K562 (cell line): ENCODE measurements at regions not wholly inside any gene's neighbourhood (a gene's known extent, or its start where the extent isn't known, plus 50 kb on each side); places are given as distances from the start of the nearest gene placed in this dataset.

Source experiments
- ATAC-seq: fragments of 200-7000 bp; cut with Tn5 transposase; 3 replicates; pipeline ENCODE4 v1.9.1; 2020; ENCODE audit warnings: moderate library complexity
- BruUV-seq: library from RNA; stranded (reverse); fragments of 400-500 nt; replicated peaks from 2 replicates; lab custom pipeline; 2021; lab: Mats Ljungman, UMichigan
- CTCF ChIA-PET: fragments of 300-600 bp; formaldehyde crosslinking; extraction: SDS; loops from one replicate; lab custom pipeline; 2021; ENCODE audit warnings: low intra/inter-chr PET ratio; lab: Yijun Ruan, JAX
- POLR2A ChIA-PET: fragments of 300-600, 350-650 bp; sonication (Branson Sonifier 250); formaldehyde crosslinking; extraction: SDS; loops from one replicate; lab custom pipeline; 2021; ENCODE audit warnings: antibody characterized with exemption, inconsistent platforms; lab: Yijun Ruan, JAX
- DNase-seq, 4 experiments: peaks; one replicate each; pipeline versions ENCODE4 v3.0.0 to v3.0.0-alpha.2; 2011 to 2018; ENCODE audit warnings: low spot score in 3 of 4, mixed read lengths in 3 of 4; ENCODE audit errors: extremely low read depth in 1 of 4
- FAIRE-seq: peaks from 2 replicates; lab custom pipeline; 2011; peaks lifted over from hg19 to GRCh38; lab: Jason Lieb, UNC
- H2AFZ ChIP-seq: 2 replicates; pipeline ENCODE4 v1.6.0; 2011; ENCODE audit warnings: low read depth, low read length, control low read depth, inconsistent platforms
- H3K27ac ChIP-seq: fragments of 200-600 bp; 3 replicates; pipeline ENCODE4 v1.8.0; 2011; ENCODE audit warnings: low read depth, mild to moderate bottlenecking, control low read depth, inconsistent platforms, low read length, moderate library complexity, mixed read lengths; ENCODE audit errors: extremely low read depth
- H3K27me3 ChIP-seq, 2 experiments: fragments of 300-600 bp in 1 of 2; 2 replicates in 1 of 2; 3 replicates in 1 of 2; pipeline versions ENCODE4 v1.6.0 to v1.8.0; 2011; ENCODE audit warnings: inconsistent platforms in 2 of 2, low read length in 2 of 2, mild to moderate bottlenecking in 1 of 2, mixed read lengths in 1 of 2, moderate library complexity in 1 of 2; ENCODE audit not compliant: control insufficient read depth in 2 of 2, insufficient read depth in 2 of 2
- H3K36me3 ChIP-seq: fragments of 300-600 bp; 3 replicates; pipeline ENCODE4 v1.8.0; 2011; ENCODE audit warnings: mild to moderate bottlenecking, low read length, inconsistent platforms; ENCODE audit not compliant: control insufficient read depth, insufficient read depth
- H3K4me1 ChIP-seq, 2 experiments: fragments of 200-600 bp in 1 of 2; replicated peaks in 1 of 2; 2 replicates in 1 of 2; 3 replicates in 1 of 2; pipeline versions ENCODE4 v1.5.1 to v1.8.0; 2011; ENCODE audit warnings: inconsistent platforms in 2 of 2, low read length in 2 of 2, mild to moderate bottlenecking in 1 of 2, mixed read lengths in 1 of 2, moderate library complexity in 1 of 2; ENCODE audit not compliant: control insufficient read depth in 2 of 2, insufficient read depth in 2 of 2
- H3K4me2 ChIP-seq: 2 replicates; pipeline ENCODE4 v1.6.1; 2011; ENCODE audit warnings: low read length, control low read depth, inconsistent platforms, mixed read lengths; ENCODE audit not compliant: insufficient read depth
- H3K4me3 ChIP-seq: fragments of 200-600 bp; sonication (generic), shearing (Covaris generic); 2 replicates; pipeline ENCODE4 v1.5.1; 2016; ENCODE audit warnings: control low read depth, inconsistent platforms
- H3K79me2 ChIP-seq: fragments of 200-600 bp; 3 replicates; pipeline ENCODE4 v1.8.0; 2011; ENCODE audit warnings: low read length, inconsistent platforms; ENCODE audit not compliant: control insufficient read depth, insufficient read depth
- H3K9ac ChIP-seq, 2 experiments: 2 replicates each; pipeline versions ENCODE4 v1.6.0 to v1.6.1; 2011; ENCODE audit warnings: low read depth in 2 of 2, low read length in 2 of 2, control low read depth in 1 of 2, inconsistent platforms in 1 of 2, mild to moderate bottlenecking in 1 of 2, mixed read lengths in 1 of 2; ENCODE audit not compliant: insufficient read depth in 1 of 2
- H3K9me1 ChIP-seq: one replicate; pipeline ENCODE4 v1.6.0; 2011; ENCODE audit warnings: inconsistent platforms, mild to moderate bottlenecking, low read length, moderate library complexity; ENCODE audit not compliant: control insufficient read depth, insufficient read depth
- H3K9me3 ChIP-seq: replicated peaks from 2 replicates; pipeline ENCODE4 v1.5.1; 2011; ENCODE audit warnings: low read depth, low read length, inconsistent platforms; ENCODE audit not compliant: control insufficient read depth, insufficient read depth
- H4K20me1 ChIP-seq: replicated peaks from 2 replicates; pipeline ENCODE4 v1.6.1; 2011; ENCODE audit warnings: low read length, inconsistent platforms, mixed read lengths; ENCODE audit not compliant: control insufficient read depth, insufficient read depth
- BDP1 ChIP-seq: IDR thresholded peaks from 3 replicates; pipeline ENCODE4 v1.6.1; 2011; ENCODE audit not compliant: insufficient read length, insufficient read depth
- CBFB ChIP-seq: sonication (generic); formaldehyde crosslinking; IDR thresholded peaks from 2 replicates; pipeline ENCODE4 v1.4.0; 2020; ENCODE audit warnings: mild to moderate bottlenecking, missing genetic modification reagents
- GATAD2B ChIP-seq: fragments of 450-650 bp; IDR thresholded peaks from 2 replicates; pipeline ENCODE4 v1.6.1; 2017; ENCODE audit warnings: mild to moderate bottlenecking, borderline replicate concordance
- GTF2F1 ChIP-seq: IDR thresholded peaks from 2 replicates; pipeline ENCODE4 v1.6.1; 2011; ENCODE audit warnings: low read depth, low read length, improper control_type of control experiment
- LEF1 ChIP-seq: fragments of 450-650 bp; IDR thresholded peaks from 2 replicates; pipeline ENCODE4 v1.6.1; 2016; ENCODE audit warnings: mild to moderate bottlenecking
- PML ChIP-seq: IDR thresholded peaks from 2 replicates; pipeline ENCODE4 v1.6.1; 2012; ENCODE audit warnings: low read length, inconsistent platforms
- TAF1 ChIP-seq: IDR thresholded peaks from 2 replicates; pipeline ENCODE4 v1.6.1; 2011; ENCODE audit warnings: mild to moderate bottlenecking, low read length, moderate library complexity; ENCODE audit not compliant: insufficient read depth, control insufficient read depth, severe bottlenecking; ENCODE audit errors: extremely low read depth
- THRAP3 ChIP-seq: fragments of 450-650 bp; IDR thresholded peaks from 2 replicates; pipeline ENCODE4 v1.6.1; 2016; ENCODE audit warnings: mild to moderate bottlenecking, inconsistent platforms, borderline replicate concordance
- ZBED1 ChIP-seq: IDR thresholded peaks from 2 replicates; pipeline ENCODE4 v1.6.1; 2014
- ZBTB7A ChIP-seq: IDR thresholded peaks from 2 replicates; pipeline ENCODE4 v1.6.1; 2011; ENCODE audit warnings: low read depth, mild to moderate bottlenecking, low read length, moderate library complexity, borderline replicate concordance; ENCODE audit not compliant: control insufficient read depth
- ZNF140 ChIP-seq: fragments of 250-450 bp; sonication (Bioruptor Pico); IDR thresholded peaks from 2 replicates; pipeline ENCODE4 v1.8.0; 2021; ENCODE audit warnings: moderate library complexity, mild to moderate bottlenecking, inconsistent platforms
- ZNF146 ChIP-seq: IDR thresholded peaks from one replicate; pipeline ENCODE4 v1.6.1; 2018; ENCODE audit warnings: missing compliant biosample characterization; ENCODE audit not compliant: unreplicated experiment
- ZNF764 ChIP-seq: fragments of 250-450 bp; sonication (Bioruptor Pico); IDR thresholded peaks from 2 replicates; pipeline ENCODE4 v1.4.0; 2020; ENCODE audit warnings: low read depth, mild to moderate bottlenecking, moderate library complexity
- WGBS: fragments of 100-300 bp; shearing (Covaris generic); methylation state at CpG from one replicate; pipeline ENCODE4 v1.1.6; 2016; ENCODE audit warnings: low coverage, mixed read lengths; ENCODE audit not compliant: insufficient coverage; ENCODE audit errors: missing lambda C conversion rate; 5-methylcytosine and 5-hydroxymethylcytosine counted together
- in situ Hi-C: fragments of 300-500 bp; cut with MboI; formaldehyde crosslinking; loops from 4 replicates; pipeline ENCODE4 v1.15.0; 2018; ENCODE audit warnings: inconsistent platforms, mixed read lengths
- intact Hi-C: fragments of 100-400 bp; cut with micrococcal nuclease; formaldehyde crosslinking; loops from 2 replicates; pipeline ENCODE4 v1.14.2; 2022
- TF ChIP-seq, protein P1 (sequence below), 2 experiments: fragments of 450-650 bp; conservative IDR thresholded peaks; 2 replicates each; pipeline ENCODE4 v1.6.1; 2017; ENCODE audit warnings: mild to moderate bottlenecking in 2 of 2, moderate library complexity in 2 of 2
- TF ChIP-seq, protein P2 (sequence below): sonication (generic); formaldehyde crosslinking; IDR thresholded peaks from 2 replicates; pipeline ENCODE4 v1.5.0; 2020; ENCODE audit warnings: missing genetic modification reagents
- TF ChIP-seq, protein P3 (sequence below): fragments of 250-450 bp; sonication (Bioruptor Pico); IDR thresholded peaks from 2 replicates; pipeline ENCODE4 v1.5.1; 2021; ENCODE audit warnings: mild to moderate bottlenecking
- TF ChIP-seq, protein P4 (sequence below): fragments of 250-450 bp; sonication (Bioruptor Pico); IDR thresholded peaks from 2 replicates; pipeline ENCODE4 v1.8.0; 2021; ENCODE audit warnings: moderate library complexity, mild to moderate bottlenecking, inconsistent platforms

DNA sequence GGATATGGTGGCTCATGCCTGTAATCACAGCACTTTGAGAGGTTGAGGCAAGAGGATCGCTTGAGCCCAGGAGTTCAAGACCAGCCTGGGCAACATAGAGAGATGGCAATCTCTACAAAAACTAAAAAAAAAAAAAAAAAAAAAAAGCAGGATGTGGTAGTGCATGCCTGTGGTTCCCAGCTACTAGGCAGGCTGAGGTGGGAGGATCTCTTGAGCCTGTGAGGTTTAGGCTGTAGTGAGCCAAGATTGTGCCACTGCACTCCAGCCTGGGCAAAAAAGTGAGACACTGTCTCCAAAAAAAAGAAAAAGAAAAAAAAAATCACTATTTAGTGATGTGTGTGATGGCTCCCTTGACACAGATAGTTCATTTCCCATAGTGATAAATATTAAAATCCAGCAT lies 365.0 kb upstream of the NBEA start:
- Histone ChIP-seq H3K4me2 (no peak overlapping the region), H3K27ac (no peak overlapping the region), H3K4me1 (no peaks in the 10 kb centered on the region), H3K9me1 (no peaks in the 10 kb centered on the region), H3K9me3 (no peaks in the 10 kb centered on the region), H3K79me2 (no peaks in the 10 kb centered on the region), H3K4me3 (no peak overlapping the region), H3K9ac (no peak overlapping the region), H3K36me3 (no peaks in the 10 kb centered on the region), H4K20me1 (no peaks in the 10 kb centered on the region), H2AFZ (no peak overlapping the region), H3K27me3 (no peaks in the 10 kb centered on the region)
- DNase-seq (no peak), ATAC-seq (no peak), FAIRE-seq (no peak)
- no TSS peak for BruUV-seq
- whole genome bisulfite sequencing, result no CpG with 5 or more reads among the region's 1 CpG
- ChIA-PET POLR2A (no interaction called here), CTCF (no interaction called here)
- in situ Hi-C loops, result no loop called here
- intact Hi-C loops, result no loop called here
- TF ChIP-seq, protein P1, sequence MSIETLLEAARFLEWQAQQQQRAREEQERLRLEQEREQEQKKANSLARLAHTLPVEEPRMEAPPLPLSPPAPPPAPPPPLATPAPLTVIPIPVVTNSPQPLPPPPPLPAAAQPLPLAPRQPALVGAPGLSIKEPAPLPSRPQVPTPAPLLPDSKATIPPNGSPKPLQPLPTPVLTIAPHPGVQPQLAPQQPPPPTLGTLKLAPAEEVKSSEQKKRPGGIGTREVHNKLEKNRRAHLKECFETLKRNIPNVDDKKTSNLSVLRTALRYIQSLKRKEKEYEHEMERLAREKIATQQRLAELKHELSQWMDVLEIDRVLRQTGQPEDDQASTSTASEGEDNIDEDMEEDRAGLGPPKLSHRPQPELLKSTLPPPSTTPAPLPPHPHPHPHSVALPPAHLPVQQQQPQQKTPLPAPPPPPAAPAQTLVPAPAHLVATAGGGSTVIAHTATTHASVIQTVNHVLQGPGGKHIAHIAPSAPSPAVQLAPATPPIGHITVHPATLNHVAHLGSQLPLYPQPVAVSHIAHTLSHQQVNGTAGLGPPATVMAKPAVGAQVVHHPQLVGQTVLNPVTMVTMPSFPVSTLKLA (conservative IDR thresholded peaks at IDR 0.05), result no peak
- TF ChIP-seq ZNF764 (CRISPR knock-in tag) (no peak), ZNF146 (CRISPR knock-in tag) (no peak), CBFB (no peak), PML (no peak), ZBTB7A (no peak), THRAP3 (no peak), LEF1 (no peak), GATAD2B (no peak), ZBED1 (no peak), BDP1 (no peak), ZNF140 (CRISPR knock-in tag) (no peak), TAF1 (no peak), GTF2F1 (no peak)
- TF ChIP-seq, protein P2, sequence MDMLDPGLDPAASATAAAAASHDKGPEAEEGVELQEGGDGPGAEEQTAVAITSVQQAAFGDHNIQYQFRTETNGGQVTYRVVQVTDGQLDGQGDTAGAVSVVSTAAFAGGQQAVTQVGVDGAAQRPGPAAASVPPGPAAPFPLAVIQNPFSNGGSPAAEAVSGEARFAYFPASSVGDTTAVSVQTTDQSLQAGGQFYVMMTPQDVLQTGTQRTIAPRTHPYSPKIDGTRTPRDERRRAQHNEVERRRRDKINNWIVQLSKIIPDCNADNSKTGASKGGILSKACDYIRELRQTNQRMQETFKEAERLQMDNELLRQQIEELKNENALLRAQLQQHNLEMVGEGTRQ, result no peak
- TF ChIP-seq, protein P3, sequence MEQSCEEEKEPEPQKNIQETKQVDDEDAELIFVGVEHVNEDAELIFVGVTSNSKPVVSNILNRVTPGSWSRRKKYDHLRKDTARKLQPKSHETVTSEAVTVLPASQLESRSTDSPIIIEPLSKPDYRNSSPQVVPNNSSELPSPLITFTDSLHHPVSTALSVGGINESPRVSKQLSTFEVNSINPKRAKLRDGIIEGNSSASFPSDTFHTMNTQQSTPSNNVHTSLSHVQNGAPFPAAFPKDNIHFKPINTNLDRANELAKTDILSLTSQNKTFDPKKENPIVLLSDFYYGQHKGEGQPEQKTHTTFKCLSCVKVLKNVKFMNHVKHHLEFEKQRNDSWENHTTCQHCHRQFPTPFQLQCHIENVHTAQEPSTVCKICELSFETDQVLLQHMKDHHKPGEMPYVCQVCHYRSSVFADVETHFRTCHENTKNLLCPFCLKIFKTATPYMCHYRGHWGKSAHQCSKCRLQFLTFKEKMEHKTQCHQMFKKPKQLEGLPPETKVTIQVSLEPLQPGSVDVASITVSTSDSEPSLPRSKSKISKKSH (CRISPR knock-in tag), result no peak
- TF ChIP-seq, protein P4, sequence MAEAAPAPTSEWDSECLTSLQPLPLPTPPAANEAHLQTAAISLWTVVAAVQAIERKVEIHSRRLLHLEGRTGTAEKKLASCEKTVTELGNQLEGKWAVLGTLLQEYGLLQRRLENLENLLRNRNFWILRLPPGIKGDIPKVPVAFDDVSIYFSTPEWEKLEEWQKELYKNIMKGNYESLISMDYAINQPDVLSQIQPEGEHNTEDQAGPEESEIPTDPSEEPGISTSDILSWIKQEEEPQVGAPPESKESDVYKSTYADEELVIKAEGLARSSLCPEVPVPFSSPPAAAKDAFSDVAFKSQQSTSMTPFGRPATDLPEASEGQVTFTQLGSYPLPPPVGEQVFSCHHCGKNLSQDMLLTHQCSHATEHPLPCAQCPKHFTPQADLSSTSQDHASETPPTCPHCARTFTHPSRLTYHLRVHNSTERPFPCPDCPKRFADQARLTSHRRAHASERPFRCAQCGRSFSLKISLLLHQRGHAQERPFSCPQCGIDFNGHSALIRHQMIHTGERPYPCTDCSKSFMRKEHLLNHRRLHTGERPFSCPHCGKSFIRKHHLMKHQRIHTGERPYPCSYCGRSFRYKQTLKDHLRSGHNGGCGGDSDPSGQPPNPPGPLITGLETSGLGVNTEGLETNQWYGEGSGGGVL (CRISPR knock-in tag), result no peak
